SU-DHL-6 (cell line): ENCODE measurements at regions not wholly inside any gene's neighbourhood (a gene's known extent, or its start where the extent isn't known, plus 50 kb on each side); places are given as distances from the start of the nearest gene placed in this dataset.

Experiments used
- H2AFZ ChIP-seq: fragments of 200-600 bp; sonication (generic); 2 replicates; pipeline ENCODE4 v1.6.1; 2014; ENCODE audit warnings: low read depth, mild to moderate bottlenecking, moderate library complexity, mixed read lengths, antibody characterized with exemption, low read length; ENCODE audit not compliant: severe bottlenecking
- H3F3A ChIP-seq: fragments of 200-600 bp; shearing (Covaris generic); 2 replicates; pipeline ENCODE4 v1.6.0; 2016; ENCODE audit warnings: antibody characterized with exemption, mild to moderate bottlenecking; ENCODE audit not compliant: insufficient read depth
- H3K27ac ChIP-seq: fragments of 200-600 bp; sonication (generic); 2 replicates; pipeline ENCODE4 v1.5.1; 2016; ENCODE audit warnings: low read depth, mild to moderate bottlenecking, low read length, moderate library complexity, mixed read lengths
- H3K27me3 ChIP-seq: fragments of 200-600 bp; sonication (generic), shearing (Covaris generic); 2 replicates; pipeline ENCODE4 v1.6.0; 2014; ENCODE audit warnings: mild to moderate bottlenecking, low read length
- H3K36me3 ChIP-seq: fragments of 200-600 bp; sonication (generic); 2 replicates; pipeline ENCODE4 v1.6.1; 2014; ENCODE audit warnings: mild to moderate bottlenecking, low read length, mixed read lengths
- H3K4me2 ChIP-seq: fragments of 300-600, 200-600 bp; shearing (Covaris generic), sonication (generic); 2 replicates; pipeline ENCODE4 v1.6.0; 2014; ENCODE audit warnings: low read length, low read depth, mild to moderate bottlenecking; ENCODE audit not compliant: poor library complexity, severe bottlenecking
- H3K4me3 ChIP-seq: fragments of 200-600 bp; sonication (generic); 2 replicates; pipeline ENCODE4 v1.5.1; 2014; ENCODE audit warnings: antibody characterized with exemption, low read length, mild to moderate bottlenecking, mixed read lengths; ENCODE audit not compliant: insufficient read depth, poor library complexity, severe bottlenecking
- H3K79me2 ChIP-seq: fragments of 200-600 bp; sonication (generic); 2 replicates; pipeline ENCODE4 v1.6.1; 2014; ENCODE audit warnings: mild to moderate bottlenecking, low read length, moderate library complexity; ENCODE audit not compliant: insufficient read depth
- H3K9ac ChIP-seq: fragments of 200-600 bp; sonication (generic); 2 replicates; pipeline ENCODE4 v1.7.0; 2014; ENCODE audit warnings: mild to moderate bottlenecking, low read length
- H3K9me2 ChIP-seq: fragments of 200-600 bp; sonication (generic); replicated peaks from 2 replicates; pipeline ENCODE4 v1.6.1; 2014; ENCODE audit warnings: low read length; ENCODE audit not compliant: insufficient read depth
- H3K9me3 ChIP-seq: fragments of 200-600 bp; sonication (generic); 2 replicates; pipeline ENCODE4 v1.6.1; 2014; ENCODE audit warnings: low read length, mixed read lengths; ENCODE audit not compliant: insufficient read depth
- H4K20me1 ChIP-seq: fragments of 200-600 bp; sonication (generic); 2 replicates; pipeline ENCODE4 v1.6.1; 2014; ENCODE audit warnings: low read depth, mild to moderate bottlenecking, antibody characterized with exemption, low read length, moderate library complexity, mixed read lengths
- CTCF ChIP-seq: fragments of 200-600 bp; sonication (generic); IDR thresholded peaks from one replicate; pipeline ENCODE4 v1.5.1; 2017; ENCODE audit warnings: antibody characterized with exemption, mild to moderate bottlenecking, low read length, moderate library complexity; ENCODE audit not compliant: insufficient read depth, poor library complexity, severe bottlenecking
- EZH2phosphoT487 ChIP-seq: fragments of 200-600 bp; sonication (generic), shearing (Covaris generic); conservative IDR thresholded peaks from 2 replicates; pipeline ENCODE4 v1.6.1; 2018; ENCODE audit warnings: mild to moderate bottlenecking, antibody characterized with exemption, low read length, moderate library complexity, mixed read lengths

DNA sequence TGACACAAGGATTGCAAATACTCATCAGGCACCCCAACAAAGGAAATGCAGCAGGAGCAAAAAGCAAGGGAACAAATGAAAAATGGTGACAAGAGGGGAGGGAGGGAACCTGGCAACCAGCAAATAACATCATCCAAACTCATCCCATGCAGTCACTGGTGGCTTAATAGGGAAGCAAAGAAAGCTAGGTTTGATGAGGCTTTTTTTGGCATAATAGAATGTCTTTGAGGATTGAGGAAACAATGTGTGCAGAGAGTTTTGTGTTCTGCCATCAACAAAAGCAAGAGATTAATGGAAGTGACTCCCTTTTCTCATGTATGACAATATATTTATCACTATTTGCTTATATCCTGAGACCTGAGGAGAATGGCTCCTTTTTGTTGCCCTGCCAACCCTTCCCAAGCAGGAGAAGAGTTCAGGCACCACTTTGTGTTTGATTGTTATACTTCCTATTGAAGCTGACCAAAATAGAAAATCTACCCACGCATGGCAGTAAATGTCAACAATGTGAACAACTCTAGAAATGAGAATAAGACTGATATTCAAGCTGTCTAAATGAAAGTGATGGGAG, 375.7 kb downstream of the CAAP1 start:
- H3K9ac ChIP-seq, result no peak overlapping the region
- no peaks in the 10 kb centered on the region for H3K27me3 ChIP-seq
- H4K20me1 ChIP-seq, result no peaks in the 10 kb centered on the region
- H3K4me3 ChIP-seq, result no peak overlapping the region
- TF ChIP-seq CTCF, result no peak
- H3K27ac ChIP-seq, result no peak overlapping the region
- no peaks in the 10 kb centered on the region for H3K9me2 ChIP-seq
- H2AFZ ChIP-seq, result no peak overlapping the region
- H3K36me3 ChIP-seq, result no peaks in the 10 kb centered on the region
- no peak overlapping the region for H3K4me2 ChIP-seq
- H3K79me2 ChIP-seq, result no peaks in the 10 kb centered on the region
- H3F3A ChIP-seq, result no peaks in the 10 kb centered on the region
- no peaks in the 10 kb centered on the region for H3K9me3 ChIP-seq

- H3F3A ChIP-seq, result no peaks in the 10 kb centered on the region
- no peaks in the 10 kb centered on the region for H3K36me3 ChIP-seq
- no peak overlapping the region for H3K4me2 ChIP-seq
- TF ChIP-seq CTCF, result no peak
- no peak for TF ChIP-seq EZH2phosphoT487
- H3K4me3 ChIP-seq, result no peak overlapping the region
- no peaks in the 10 kb centered on the region for H3K79me2 ChIP-seq
- H3K9me3 ChIP-seq, result no peaks in the 10 kb centered on the region
- no peaks in the 10 kb centered on the region for H3K9me2 ChIP-seq
- H4K20me1 ChIP-seq, result no peaks in the 10 kb centered on the region
- no peaks in the 10 kb centered on the region for H3K27me3 ChIP-seq
- no peak overlapping the region for H3K9ac ChIP-seq
- no peak overlapping the region for H2AFZ ChIP-seq
- H3K27ac ChIP-seq, result no peak overlapping the region
Measured at GRCh38 chr9:26513730-26514129, 378.9 kb downstream of the CAAP1 start.

DNA sequence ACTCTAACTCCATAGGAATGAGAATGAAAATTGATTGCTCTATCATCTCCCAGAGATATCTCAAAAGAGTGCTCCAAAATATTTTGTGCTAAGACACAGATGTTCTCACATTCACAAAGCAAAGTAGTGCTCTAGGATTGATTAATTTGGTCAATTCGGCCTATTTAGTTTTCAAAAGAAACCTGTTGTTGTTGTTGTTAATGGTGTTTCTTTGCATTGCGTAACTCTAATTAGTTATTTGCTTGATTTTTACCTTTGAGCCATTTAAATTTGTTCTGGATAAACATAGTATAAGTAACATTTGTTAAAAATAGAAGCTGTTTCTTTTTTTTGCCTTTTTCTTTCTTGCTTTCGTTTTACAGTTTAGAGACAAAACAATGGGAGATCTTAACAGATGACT, 382.5 kb downstream of the CAAP1 start:
- Histone ChIP-seq H3K27ac (no peak overlapping the region), H3K36me3 (no peaks in the 10 kb centered on the region), H3F3A (no peaks in the 10 kb centered on the region), H4K20me1 (no peaks in the 10 kb centered on the region), H3K9me3 (no peaks in the 10 kb centered on the region), H3K4me3 (no peak overlapping the region), H3K9me2 (no peaks in the 10 kb centered on the region), H3K4me2 (no peak overlapping the region), H3K9ac (no peak overlapping the region), H2AFZ (no peak overlapping the region), H3K27me3 (no peaks in the 10 kb centered on the region), H3K79me2 (no peaks in the 10 kb centered on the region)
- no peak for TF ChIP-seq EZH2phosphoT487
- no peak for TF ChIP-seq CTCF
